K562 (cell line): ENCODE measurements at regions not wholly inside any gene's neighbourhood (a gene's known extent, or its start where the extent isn't known, plus 50 kb on each side); places are given as distances from the start of the nearest gene placed in this dataset.

Experiments
- ATAC-seq: fragments of 200-7000 bp; cut with Tn5 transposase; 3 replicates; pipeline ENCODE4 v1.9.1; 2020; ENCODE audit warnings: moderate library complexity
- BruUV-seq: library from RNA; stranded (reverse); fragments of 400-500 nt; replicated peaks from 2 replicates; lab custom pipeline; 2021; lab: Mats Ljungman, UMichigan
- CTCF ChIA-PET: fragments of 300-600 bp; formaldehyde crosslinking; extraction: SDS; loops from one replicate; lab custom pipeline; 2021; ENCODE audit warnings: low intra/inter-chr PET ratio; lab: Yijun Ruan, JAX
- POLR2A ChIA-PET: fragments of 300-600, 350-650 bp; sonication (Branson Sonifier 250); formaldehyde crosslinking; extraction: SDS; loops from one replicate; lab custom pipeline; 2021; ENCODE audit warnings: antibody characterized with exemption, inconsistent platforms; lab: Yijun Ruan, JAX
- DNase-seq, 4 experiments: peaks; one replicate each; pipeline versions ENCODE4 v3.0.0 to v3.0.0-alpha.2; 2011 to 2018; ENCODE audit warnings: low spot score in 3 of 4, mixed read lengths in 3 of 4; ENCODE audit errors: extremely low read depth in 1 of 4
- FAIRE-seq: peaks from 2 replicates; lab custom pipeline; 2011; peaks lifted over from hg19 to GRCh38; lab: Jason Lieb, UNC
- H2AFZ ChIP-seq: 2 replicates; pipeline ENCODE4 v1.6.0; 2011; ENCODE audit warnings: low read depth, low read length, control low read depth, inconsistent platforms
- H3K27ac ChIP-seq: fragments of 200-600 bp; 3 replicates; pipeline ENCODE4 v1.8.0; 2011; ENCODE audit warnings: low read depth, mild to moderate bottlenecking, control low read depth, inconsistent platforms, low read length, moderate library complexity, mixed read lengths; ENCODE audit errors: extremely low read depth
- H3K27me3 ChIP-seq, 2 experiments: fragments of 300-600 bp in 1 of 2; 2 replicates in 1 of 2; 3 replicates in 1 of 2; pipeline versions ENCODE4 v1.6.0 to v1.8.0; 2011; ENCODE audit warnings: inconsistent platforms in 2 of 2, low read length in 2 of 2, mild to moderate bottlenecking in 1 of 2, mixed read lengths in 1 of 2, moderate library complexity in 1 of 2; ENCODE audit not compliant: control insufficient read depth in 2 of 2, insufficient read depth in 2 of 2
- H3K36me3 ChIP-seq: fragments of 300-600 bp; 3 replicates; pipeline ENCODE4 v1.8.0; 2011; ENCODE audit warnings: mild to moderate bottlenecking, low read length, inconsistent platforms; ENCODE audit not compliant: control insufficient read depth, insufficient read depth
- H3K4me1 ChIP-seq, 2 experiments: fragments of 200-600 bp in 1 of 2; replicated peaks in 1 of 2; 2 replicates in 1 of 2; 3 replicates in 1 of 2; pipeline versions ENCODE4 v1.5.1 to v1.8.0; 2011; ENCODE audit warnings: inconsistent platforms in 2 of 2, low read length in 2 of 2, mild to moderate bottlenecking in 1 of 2, mixed read lengths in 1 of 2, moderate library complexity in 1 of 2; ENCODE audit not compliant: control insufficient read depth in 2 of 2, insufficient read depth in 2 of 2
- H3K4me2 ChIP-seq: 2 replicates; pipeline ENCODE4 v1.6.1; 2011; ENCODE audit warnings: low read length, control low read depth, inconsistent platforms, mixed read lengths; ENCODE audit not compliant: insufficient read depth
- H3K4me3 ChIP-seq: fragments of 200-600 bp; sonication (generic), shearing (Covaris generic); 2 replicates; pipeline ENCODE4 v1.5.1; 2016; ENCODE audit warnings: control low read depth, inconsistent platforms
- H3K79me2 ChIP-seq: fragments of 200-600 bp; 3 replicates; pipeline ENCODE4 v1.8.0; 2011; ENCODE audit warnings: low read length, inconsistent platforms; ENCODE audit not compliant: control insufficient read depth, insufficient read depth
- H3K9ac ChIP-seq, 2 experiments: 2 replicates each; pipeline versions ENCODE4 v1.6.0 to v1.6.1; 2011; ENCODE audit warnings: low read depth in 2 of 2, low read length in 2 of 2, control low read depth in 1 of 2, inconsistent platforms in 1 of 2, mild to moderate bottlenecking in 1 of 2, mixed read lengths in 1 of 2; ENCODE audit not compliant: insufficient read depth in 1 of 2
- H3K9me1 ChIP-seq: one replicate; pipeline ENCODE4 v1.6.0; 2011; ENCODE audit warnings: inconsistent platforms, mild to moderate bottlenecking, low read length, moderate library complexity; ENCODE audit not compliant: control insufficient read depth, insufficient read depth
- H3K9me3 ChIP-seq: replicated peaks from 2 replicates; pipeline ENCODE4 v1.5.1; 2011; ENCODE audit warnings: low read depth, low read length, inconsistent platforms; ENCODE audit not compliant: control insufficient read depth, insufficient read depth
- H4K20me1 ChIP-seq: replicated peaks from 2 replicates; pipeline ENCODE4 v1.6.1; 2011; ENCODE audit warnings: low read length, inconsistent platforms, mixed read lengths; ENCODE audit not compliant: control insufficient read depth, insufficient read depth
- MEF2A ChIP-seq: IDR thresholded peaks from 2 replicates; pipeline ENCODE4 v1.6.1; 2011; ENCODE audit warnings: low read depth, mild to moderate bottlenecking, low read length, moderate library complexity; ENCODE audit not compliant: control insufficient read depth
- SIX5 ChIP-seq, 2 experiments: IDR thresholded peaks; 2 replicates each; pipeline ENCODE4 v1.6.1; 2011; ENCODE audit warnings: low read length in 2 of 2, borderline replicate concordance in 1 of 2, low read depth in 1 of 2, mild to moderate bottlenecking in 1 of 2, moderate library complexity in 1 of 2; ENCODE audit not compliant: insufficient read depth in 1 of 2
- SPI1 ChIP-seq: IDR thresholded peaks from 2 replicates; pipeline ENCODE4 v1.6.1; 2011; ENCODE audit warnings: low read depth, low read length, control low read depth, borderline replicate concordance
- WGBS: fragments of 100-300 bp; shearing (Covaris generic); methylation state at CpG from one replicate; pipeline ENCODE4 v1.1.6; 2016; ENCODE audit warnings: low coverage, mixed read lengths; ENCODE audit not compliant: insufficient coverage; ENCODE audit errors: missing lambda C conversion rate; 5-methylcytosine and 5-hydroxymethylcytosine counted together
- in situ Hi-C: fragments of 300-500 bp; cut with MboI; formaldehyde crosslinking; loops from 4 replicates; pipeline ENCODE4 v1.15.0; 2018; ENCODE audit warnings: inconsistent platforms, mixed read lengths
- intact Hi-C: fragments of 100-400 bp; cut with micrococcal nuclease; formaldehyde crosslinking; loops from 2 replicates; pipeline ENCODE4 v1.14.2; 2022
- TF ChIP-seq, protein P1 (sequence below), 2 experiments: fragments of 450-650 bp in 1 of 2; sonication (generic) in 1 of 2; formaldehyde crosslinking in 1 of 2; IDR thresholded peaks; 2 replicates each; pipeline versions ENCODE4 v1.7.1 to v1.9.0; 2016 to 2022; ENCODE audit warnings: inconsistent platforms in 1 of 2, mild to moderate bottlenecking in 1 of 2, missing genetic modification reagents in 1 of 2

DNA sequence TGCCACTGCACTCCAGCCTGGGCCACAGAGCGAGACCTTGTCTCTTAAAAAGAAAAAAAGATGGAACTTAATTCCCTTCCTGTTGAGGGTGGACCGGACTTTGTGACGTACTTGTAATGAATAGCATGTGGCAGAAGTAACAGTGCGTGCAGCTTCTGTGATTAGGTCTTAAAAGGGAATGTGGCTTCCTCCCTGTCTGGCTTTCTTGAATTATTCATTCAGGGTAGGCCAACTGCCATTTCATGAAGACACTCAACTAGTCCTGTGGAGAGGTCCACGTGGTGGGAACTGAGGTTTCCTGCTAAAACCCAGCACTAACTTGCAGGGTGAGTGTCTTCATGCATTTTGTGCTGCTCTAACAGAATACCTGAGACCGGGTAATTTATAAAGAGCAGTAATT is 98.9 kb upstream of the PIAS1 start:
- Histone ChIP-seq H3K9me3 (no peaks in the 10 kb centered on the region), H3K9ac (no peak overlapping the region), H3K27me3 (no peaks in the 10 kb centered on the region), H3K4me1 (no peaks in the 10 kb centered on the region), H3K36me3 (no peaks in the 10 kb centered on the region), H3K9me1 (no peaks in the 10 kb centered on the region), H4K20me1 (no peaks in the 10 kb centered on the region), H3K4me3 (no peak overlapping the region), H3K27ac (no peak overlapping the region), H2AFZ (peak overlapping the region; percentile 58), H3K4me2 (no peak overlapping the region), H3K79me2 (no peaks in the 10 kb centered on the region)
- FAIRE-seq (no peak), ATAC-seq (no peak), DNase-seq (no peak)
- POLR2A ChIA-PET = no interaction called here
- CTCF ChIA-PET = no interaction called here
- no TSS peak for BruUV-seq
- intact Hi-C loops (no loop called here), in situ Hi-C loops (no loop called here)
- TF ChIP-seq MEF2A (no peak), SIX5 (IDR thresholded peaks at IDR 0.05; ENCODE audit: borderline replicate concordance in 1 of 2, insufficient read depth in 1 of 2, low read depth in 1 of 2, low read length in 2 of 2) (0 out of 4 replicates have a peak, but pooled peaks of 1 of the 2 experiments have one; percentile 5)
- 44% methylated on average over 6 of the region's 6 CpGs for WGBS

GRCh38 chr15:67957435-67958132 is 96.5 kb upstream of the PIAS1 start:
- intact Hi-C loops = no loop called here
- Histone ChIP-seq H3K9me1 (no peaks in the 10 kb centered on the region), H3K36me3 (no peaks in the 10 kb centered on the region), H2AFZ (no peak overlapping the region), H3K4me3 (no peak overlapping the region), H3K4me2 (no peak overlapping the region), H4K20me1 (no peaks in the 10 kb centered on the region), H3K9ac (no peak overlapping the region), H3K9me3 (no peaks in the 10 kb centered on the region), H3K4me1 (peaks cover 9 to 12% of the 10 kb centered on the region in 2 experiments; a peak in 4 of 5 replicates), H3K27me3 (no peaks in the 10 kb centered on the region; a peak in 1 of 5 replicates), H3K27ac (no peak overlapping the region), H3K79me2 (no peaks in the 10 kb centered on the region)
- ATAC-seq (no peak), DNase-seq (no peak), FAIRE-seq (no peak)
- in situ Hi-C loops = no loop called here
- ChIA-PET CTCF (no interaction called here), POLR2A (no interaction called here)
- BruUV-seq = no TSS peak
- WGBS = 20% methylated on average over 2 of the region's 2 CpGs
- TF ChIP-seq SPI1 = peak; percentile 75; the same call in 1 of the 2 replicates
- TF ChIP-seq, protein P1, sequence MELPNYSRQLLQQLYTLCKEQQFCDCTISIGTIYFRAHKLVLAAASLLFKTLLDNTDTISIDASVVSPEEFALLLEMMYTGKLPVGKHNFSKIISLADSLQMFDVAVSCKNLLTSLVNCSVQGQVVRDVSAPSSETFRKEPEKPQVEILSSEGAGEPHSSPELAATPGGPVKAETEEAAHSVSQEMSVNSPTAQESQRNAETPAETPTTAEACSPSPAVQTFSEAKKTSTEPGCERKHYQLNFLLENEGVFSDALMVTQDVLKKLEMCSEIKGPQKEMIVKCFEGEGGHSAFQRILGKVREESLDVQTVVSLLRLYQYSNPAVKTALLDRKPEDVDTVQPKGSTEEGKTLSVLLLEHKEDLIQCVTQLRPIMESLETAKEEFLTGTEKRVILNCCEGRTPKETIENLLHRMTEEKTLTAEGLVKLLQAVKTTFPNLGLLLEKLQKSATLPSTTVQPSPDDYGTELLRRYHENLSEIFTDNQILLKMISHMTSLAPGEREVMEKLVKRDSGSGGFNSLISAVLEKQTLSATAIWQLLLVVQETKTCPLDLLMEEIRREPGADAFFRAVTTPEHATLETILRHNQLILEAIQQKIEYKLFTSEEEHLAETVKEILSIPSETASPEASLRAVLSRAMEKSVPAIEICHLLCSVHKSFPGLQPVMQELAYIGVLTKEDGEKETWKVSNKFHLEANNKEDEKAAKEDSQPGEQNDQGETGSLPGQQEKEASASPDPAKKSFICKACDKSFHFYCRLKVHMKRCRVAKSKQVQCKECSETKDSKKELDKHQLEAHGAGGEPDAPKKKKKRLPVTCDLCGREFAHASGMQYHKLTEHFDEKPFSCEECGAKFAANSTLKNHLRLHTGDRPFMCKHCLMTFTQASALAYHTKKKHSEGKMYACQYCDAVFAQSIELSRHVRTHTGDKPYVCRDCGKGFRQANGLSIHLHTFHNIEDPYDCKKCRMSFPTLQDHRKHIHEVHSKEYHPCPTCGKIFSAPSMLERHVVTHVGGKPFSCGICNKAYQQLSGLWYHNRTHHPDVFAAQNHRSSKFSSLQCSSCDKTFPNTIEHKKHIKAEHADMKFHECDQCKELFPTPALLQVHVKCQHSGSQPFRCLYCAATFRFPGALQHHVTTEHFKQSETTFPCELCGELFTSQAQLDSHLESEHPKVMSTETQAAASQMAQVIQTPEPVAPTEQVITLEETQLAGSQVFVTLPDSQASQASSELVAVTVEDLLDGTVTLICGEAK (IDR thresholded peaks at IDR 0.05) = peak; percentile 61
- TF ChIP-seq, protein P1 (CRISPR knock-in tag; IDR thresholded peaks at IDR 0.05) = no peak
